Neural progenitor cell (in vitro differentiated cells): ENCODE measurements at regions not wholly inside any gene's neighbourhood (a gene's known extent, or its start where the extent isn't known, plus 50 kb on each side); places are given as distances from the start of the nearest gene placed in this dataset.
"Not testable (repeated sequence)": the region's sequence is repeated elsewhere in the genome, so short reads cannot be mapped to it uniquely, and the experiment has no call there.

Source experiments
- CTCF ChIP-seq: fragments of 200-600 bp; sonication (generic); IDR thresholded peaks from 2 replicates; pipeline ENCODE4 v1.5.1; 2017; ENCODE audit warnings: antibody characterized with exemption, mild to moderate bottlenecking
- EZH2 ChIP-seq: fragments of 200-600 bp; sonication (generic); IDR thresholded peaks from 2 replicates; pipeline ENCODE4 v1.6.1; 2017; ENCODE audit warnings: antibody characterized with exemption, mild to moderate bottlenecking, moderate library complexity
- EZH2phosphoT487 ChIP-seq: fragments of 200-600 bp; sonication (generic); IDR thresholded peaks from 2 replicates; pipeline ENCODE4 v1.6.1; 2017; ENCODE audit warnings: antibody characterized with exemption

DNA sequence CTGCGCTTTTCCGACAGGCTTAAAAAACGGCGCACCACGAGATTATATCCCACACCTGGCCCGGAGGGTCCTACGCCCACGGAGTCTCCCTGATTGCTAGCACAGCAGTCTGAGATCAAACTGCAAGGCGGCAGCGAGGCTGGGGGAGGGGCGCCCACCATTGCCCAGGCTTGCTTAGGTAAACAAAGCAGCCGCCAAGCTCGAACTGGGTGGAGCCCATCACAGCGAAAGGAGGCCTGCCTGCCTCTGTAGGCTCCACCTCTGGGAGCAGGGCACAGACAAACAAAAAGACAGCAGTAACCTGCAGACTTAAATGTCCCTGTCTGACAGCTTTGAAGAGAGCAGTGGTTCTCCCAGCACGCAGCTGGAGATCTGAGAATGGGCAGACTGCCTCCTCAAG is 52.7 kb upstream of the SGIP1 start:
- TF ChIP-seq CTCF, EZH2, EZH2phosphoT487: not testable (repeated sequence)
